WTC11 (cell line): ENCODE measurements at regions not wholly inside any gene's neighbourhood (a gene's known extent, or its start where the extent isn't known, plus 50 kb on each side); places are given as distances from the start of the nearest gene placed in this dataset.
"Not testable (repeated sequence)": the region's sequence is repeated elsewhere in the genome, so short reads cannot be mapped to it uniquely, and the experiment has no call there.

Experiments
- ATAC-seq: fragments of 200-7000 bp; cut with Tn5 transposase; 2 replicates; pipeline ENCODE4 v1.10.0; 2021; ENCODE audit warnings: mild to moderate bottlenecking, moderate library complexity
- CTCF ChIA-PET: fragments of 300-600 bp; sonication (Branson Sonifier 250); formaldehyde crosslinking; loops from one replicate; lab custom pipeline; 2021; ENCODE audit warnings: antibody characterized with exemption; lab: Charles Lee
- POLR2A ChIA-PET: fragments of 350-600 bp; sonication (Branson Sonifier 250); formaldehyde crosslinking; loops from one replicate; lab custom pipeline; 2021; ENCODE audit warnings: antibody characterized with exemption; lab: Charles Lee
- DNase-seq: peaks from one replicate; pipeline ENCODE4 v3.0.0; 2021; ENCODE audit warnings: low spot score
- H3K27ac Mint-ChIP-seq: 2 replicates; pipeline ENCODE4 v1.8.0; 2021; ENCODE audit warnings: mixed read lengths
- H3K27me3 Mint-ChIP-seq: 2 replicates; pipeline ENCODE4 v1.8.0; 2021; ENCODE audit warnings: low read depth, mild to moderate bottlenecking, moderate library complexity, mixed read lengths
- H3K36me3 Mint-ChIP-seq: 2 replicates; pipeline ENCODE4 v1.8.0; 2021; ENCODE audit warnings: mixed read lengths
- H3K4me1 Mint-ChIP-seq: 2 replicates; pipeline ENCODE4 v1.8.0; 2022; ENCODE audit warnings: mixed read lengths
- H3K4me3 Mint-ChIP-seq: 2 replicates; pipeline ENCODE4 v1.8.0; 2021; ENCODE audit warnings: mild to moderate bottlenecking, moderate library complexity, mixed read lengths
- H3K9me3 Mint-ChIP-seq: 2 replicates; pipeline ENCODE4 v1.8.0; 2021; ENCODE audit warnings: mixed read lengths
- EMX1 ChIP-seq: fragments of 250-450 bp; sonication (Bioruptor Pico); IDR thresholded peaks from 2 replicates; pipeline ENCODE4 v1.8.0; 2021; ENCODE audit warnings: mild to moderate bottlenecking
- GRHL2 ChIP-seq: fragments of 250-450 bp; sonication (Bioruptor Pico); IDR thresholded peaks from 2 replicates; pipeline ENCODE4 v1.8.0; 2022; ENCODE audit warnings: mild to moderate bottlenecking, moderate library complexity; ENCODE audit not compliant: insufficient replicate concordance, severe bottlenecking
- HMGA2 ChIP-seq: fragments of 250-450 bp; sonication (Bioruptor Pico); IDR thresholded peaks from 2 replicates; pipeline ENCODE4 v1.4.0; 2021; ENCODE audit warnings: mild to moderate bottlenecking, moderate library complexity
- MYBL2 ChIP-seq: sonication (generic); formaldehyde crosslinking; IDR thresholded peaks from 2 replicates; pipeline ENCODE4 v1.8.1; 2023; ENCODE audit warnings: mild to moderate bottlenecking, moderate library complexity, missing genetic modification reagents
- NFE2L1 ChIP-seq: sonication (generic); formaldehyde crosslinking; IDR thresholded peaks from 2 replicates; pipeline ENCODE4 v1.8.1; 2023; ENCODE audit warnings: missing genetic modification reagents
- SMAD3 ChIP-seq: sonication (generic); formaldehyde crosslinking; IDR thresholded peaks from 2 replicates; pipeline ENCODE4 v1.8.0; 2022; ENCODE audit warnings: missing genetic modification reagents, mild to moderate bottlenecking, borderline replicate concordance
- SMAD4 ChIP-seq: sonication (generic); formaldehyde crosslinking; IDR thresholded peaks from 2 replicates; pipeline ENCODE4 v1.8.0; 2022; ENCODE audit warnings: mild to moderate bottlenecking, missing genetic modification reagents
- ZBTB21 ChIP-seq: sonication (generic); formaldehyde crosslinking; IDR thresholded peaks from 2 replicates; pipeline ENCODE4 v1.8.1; 2023; ENCODE audit warnings: mild to moderate bottlenecking, missing genetic modification reagents, borderline replicate concordance
- ZNF232 ChIP-seq: sonication (generic); formaldehyde crosslinking; IDR thresholded peaks from 2 replicates; pipeline ENCODE4 v1.8.0; 2022; ENCODE audit warnings: mild to moderate bottlenecking, missing genetic modification reagents
- ZNF423 ChIP-seq: fragments of 250-450 bp; sonication (Bioruptor Pico); IDR thresholded peaks from 2 replicates; pipeline ENCODE4 v2.1.2; 2022; ENCODE audit warnings: mild to moderate bottlenecking, moderate library complexity
- TF ChIP-seq, protein P1 (sequence below): fragments of 250-450 bp; sonication (Bioruptor Pico); conservative IDR thresholded peaks from 2 replicates; pipeline ENCODE4 v1.9.0; 2021; ENCODE audit warnings: mild to moderate bottlenecking
- TF ChIP-seq, protein P2 (sequence below): sonication (generic); formaldehyde crosslinking; IDR thresholded peaks from 2 replicates; pipeline ENCODE4 v1.8.0; 2023; ENCODE audit warnings: missing genetic modification reagents, mild to moderate bottlenecking, borderline replicate concordance
- TF ChIP-seq, protein P3 (sequence below): sonication (generic); formaldehyde crosslinking; IDR thresholded peaks from 2 replicates; pipeline ENCODE4 v1.8.0; 2022; ENCODE audit warnings: missing genetic modification reagents
- TF ChIP-seq, protein P4 (sequence below): sonication (generic); formaldehyde crosslinking; conservative IDR thresholded peaks from 2 replicates; pipeline ENCODE4 v1.8.1; 2022; ENCODE audit warnings: mild to moderate bottlenecking, missing genetic modification reagents
- TF ChIP-seq, protein P5 (sequence below): sonication (generic); formaldehyde crosslinking; IDR thresholded peaks from 2 replicates; pipeline ENCODE4 v1.8.1; 2023; ENCODE audit warnings: mild to moderate bottlenecking, missing genetic modification reagents

DNA sequence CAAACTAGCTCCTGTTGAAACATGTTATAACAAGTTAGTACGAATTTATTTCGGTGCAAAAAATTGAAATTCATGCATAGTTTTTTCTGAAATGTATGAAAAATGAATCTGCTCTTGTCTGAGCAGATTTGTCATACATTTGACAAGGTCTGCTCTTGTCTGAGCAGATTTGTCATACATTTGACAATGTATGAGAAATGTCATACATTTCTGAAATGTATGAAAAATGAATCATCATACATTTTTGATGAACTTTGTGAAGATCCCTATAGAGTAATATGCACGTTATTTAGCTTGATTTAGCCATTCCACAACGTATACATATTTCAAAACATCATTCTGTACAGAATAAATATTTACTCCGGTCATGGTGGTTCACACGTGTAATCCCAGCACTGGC, 85.9 kb upstream of the PARP8 start:
- Mint-ChIP-seq H3K27ac (no peak overlapping the region), H3K36me3 (no peaks in the 10 kb centered on the region), H3K27me3 (no peaks in the 10 kb centered on the region), H3K4me3 (no peak overlapping the region), H3K4me1 (peaks cover 16% of the 10 kb centered on the region), H3K9me3 (peaks cover 12% of the 10 kb centered on the region)
- CTCF ChIA-PET: no interaction called here
- POLR2A ChIA-PET: no interaction called here
- ATAC-seq (no peak), DNase-seq (no peak)
- TF ChIP-seq EMX1 (CRISPR knock-in tag): no peak
- TF ChIP-seq ZNF232 (CRISPR knock-in tag): no peak
- TF ChIP-seq GRHL2 (CRISPR knock-in tag): no peak
- no peak for TF ChIP-seq HMGA2 (CRISPR knock-in tag)
- no peak for TF ChIP-seq ZBTB21 (CRISPR knock-in tag)
- TF ChIP-seq, protein P1, sequence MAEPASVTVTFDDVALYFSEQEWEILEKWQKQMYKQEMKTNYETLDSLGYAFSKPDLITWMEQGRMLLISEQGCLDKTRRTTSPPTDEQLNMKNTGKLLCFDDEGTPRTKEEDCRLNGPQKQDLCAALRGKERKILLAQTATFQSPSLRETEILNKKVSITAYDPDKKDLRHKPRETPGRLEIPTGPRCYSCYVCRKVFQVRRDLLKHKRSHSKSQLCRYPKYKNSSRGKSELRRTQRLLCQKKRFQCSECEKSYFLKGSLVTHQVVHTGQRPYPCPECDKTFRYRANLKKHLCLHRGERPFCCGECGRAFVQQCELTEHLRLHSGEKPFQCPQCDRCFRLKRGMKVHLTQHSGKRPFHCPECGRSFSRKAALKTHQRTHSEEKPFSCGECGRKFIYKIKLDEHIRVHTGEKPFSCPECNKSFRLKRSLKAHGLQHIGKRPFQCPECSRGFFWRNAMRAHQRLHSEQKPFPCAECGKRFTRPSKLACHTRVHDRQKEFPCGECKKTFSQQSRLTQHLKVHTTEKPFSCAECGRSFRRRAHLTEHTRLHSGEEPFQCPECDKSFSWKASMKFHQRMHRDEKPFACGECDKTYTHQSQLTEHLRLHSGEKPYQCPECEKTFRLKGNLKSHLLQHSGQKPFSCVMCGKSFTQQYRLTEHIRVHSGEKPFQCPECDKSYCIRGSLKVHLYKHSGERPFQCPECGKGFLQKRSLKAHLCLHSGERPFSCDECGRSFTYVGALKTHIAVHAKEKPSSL (CRISPR knock-in tag): no peak
- TF ChIP-seq, protein P2, sequence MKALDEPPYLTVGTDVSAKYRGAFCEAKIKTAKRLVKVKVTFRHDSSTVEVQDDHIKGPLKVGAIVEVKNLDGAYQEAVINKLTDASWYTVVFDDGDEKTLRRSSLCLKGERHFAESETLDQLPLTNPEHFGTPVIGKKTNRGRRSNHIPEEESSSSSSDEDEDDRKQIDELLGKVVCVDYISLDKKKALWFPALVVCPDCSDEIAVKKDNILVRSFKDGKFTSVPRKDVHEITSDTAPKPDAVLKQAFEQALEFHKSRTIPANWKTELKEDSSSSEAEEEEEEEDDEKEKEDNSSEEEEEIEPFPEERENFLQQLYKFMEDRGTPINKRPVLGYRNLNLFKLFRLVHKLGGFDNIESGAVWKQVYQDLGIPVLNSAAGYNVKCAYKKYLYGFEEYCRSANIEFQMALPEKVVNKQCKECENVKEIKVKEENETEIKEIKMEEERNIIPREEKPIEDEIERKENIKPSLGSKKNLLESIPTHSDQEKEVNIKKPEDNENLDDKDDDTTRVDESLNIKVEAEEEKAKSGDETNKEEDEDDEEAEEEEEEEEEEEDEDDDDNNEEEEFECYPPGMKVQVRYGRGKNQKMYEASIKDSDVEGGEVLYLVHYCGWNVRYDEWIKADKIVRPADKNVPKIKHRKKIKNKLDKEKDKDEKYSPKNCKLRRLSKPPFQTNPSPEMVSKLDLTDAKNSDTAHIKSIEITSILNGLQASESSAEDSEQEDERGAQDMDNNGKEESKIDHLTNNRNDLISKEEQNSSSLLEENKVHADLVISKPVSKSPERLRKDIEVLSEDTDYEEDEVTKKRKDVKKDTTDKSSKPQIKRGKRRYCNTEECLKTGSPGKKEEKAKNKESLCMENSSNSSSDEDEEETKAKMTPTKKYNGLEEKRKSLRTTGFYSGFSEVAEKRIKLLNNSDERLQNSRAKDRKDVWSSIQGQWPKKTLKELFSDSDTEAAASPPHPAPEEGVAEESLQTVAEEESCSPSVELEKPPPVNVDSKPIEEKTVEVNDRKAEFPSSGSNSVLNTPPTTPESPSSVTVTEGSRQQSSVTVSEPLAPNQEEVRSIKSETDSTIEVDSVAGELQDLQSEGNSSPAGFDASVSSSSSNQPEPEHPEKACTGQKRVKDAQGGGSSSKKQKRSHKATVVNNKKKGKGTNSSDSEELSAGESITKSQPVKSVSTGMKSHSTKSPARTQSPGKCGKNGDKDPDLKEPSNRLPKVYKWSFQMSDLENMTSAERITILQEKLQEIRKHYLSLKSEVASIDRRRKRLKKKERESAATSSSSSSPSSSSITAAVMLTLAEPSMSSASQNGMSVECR (CRISPR knock-in tag): no peak
- no peak for TF ChIP-seq MYBL2 (CRISPR knock-in tag)
- TF ChIP-seq NFE2L1: no peak
- TF ChIP-seq, protein P3, sequence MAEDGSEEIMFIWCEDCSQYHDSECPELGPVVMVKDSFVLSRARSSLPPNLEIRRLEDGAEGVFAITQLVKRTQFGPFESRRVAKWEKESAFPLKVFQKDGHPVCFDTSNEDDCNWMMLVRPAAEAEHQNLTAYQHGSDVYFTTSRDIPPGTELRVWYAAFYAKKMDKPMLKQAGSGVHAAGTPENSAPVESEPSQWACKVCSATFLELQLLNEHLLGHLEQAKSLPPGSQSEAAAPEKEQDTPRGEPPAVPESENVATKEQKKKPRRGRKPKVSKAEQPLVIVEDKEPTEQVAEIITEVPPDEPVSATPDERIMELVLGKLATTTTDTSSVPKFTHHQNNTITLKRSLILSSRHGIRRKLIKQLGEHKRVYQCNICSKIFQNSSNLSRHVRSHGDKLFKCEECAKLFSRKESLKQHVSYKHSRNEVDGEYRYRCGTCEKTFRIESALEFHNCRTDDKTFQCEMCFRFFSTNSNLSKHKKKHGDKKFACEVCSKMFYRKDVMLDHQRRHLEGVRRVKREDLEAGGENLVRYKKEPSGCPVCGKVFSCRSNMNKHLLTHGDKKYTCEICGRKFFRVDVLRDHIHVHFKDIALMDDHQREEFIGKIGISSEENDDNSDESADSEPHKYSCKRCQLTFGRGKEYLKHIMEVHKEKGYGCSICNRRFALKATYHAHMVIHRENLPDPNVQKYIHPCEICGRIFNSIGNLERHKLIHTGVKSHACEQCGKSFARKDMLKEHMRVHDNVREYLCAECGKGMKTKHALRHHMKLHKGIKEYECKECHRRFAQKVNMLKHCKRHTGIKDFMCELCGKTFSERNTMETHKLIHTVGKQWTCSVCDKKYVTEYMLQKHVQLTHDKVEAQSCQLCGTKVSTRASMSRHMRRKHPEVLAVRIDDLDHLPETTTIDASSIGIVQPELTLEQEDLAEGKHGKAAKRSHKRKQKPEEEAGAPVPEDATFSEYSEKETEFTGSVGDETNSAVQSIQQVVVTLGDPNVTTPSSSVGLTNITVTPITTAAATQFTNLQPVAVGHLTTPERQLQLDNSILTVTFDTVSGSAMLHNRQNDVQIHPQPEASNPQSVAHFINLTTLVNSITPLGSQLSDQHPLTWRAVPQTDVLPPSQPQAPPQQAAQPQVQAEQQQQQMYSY: no peak

DNA sequence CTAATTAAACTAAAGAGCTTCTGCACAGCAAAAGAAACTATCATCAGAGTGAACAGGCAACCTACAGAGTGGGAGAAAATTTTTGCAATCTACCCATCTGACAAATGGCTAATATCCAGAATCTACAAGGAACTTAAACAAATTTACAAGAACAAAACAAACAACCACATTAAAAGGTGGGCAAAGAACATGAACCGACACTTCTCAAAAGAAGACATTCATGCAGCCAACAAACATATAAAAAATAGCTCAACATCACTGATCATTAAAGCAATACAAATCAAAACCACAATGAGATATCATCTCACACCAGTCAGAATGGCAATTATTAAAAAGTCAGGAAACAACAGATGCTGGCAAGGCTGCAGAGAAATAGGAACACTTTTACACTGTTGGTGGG, 84.6 kb upstream of the PARP8 start:
- H3K4me3 Mint-ChIP-seq, CTCF ChIA-PET, ATAC-seq, DNase-seq, POLR2A ChIA-PET, H3K27ac Mint-ChIP-seq, H3K36me3 Mint-ChIP-seq, H3K27me3 Mint-ChIP-seq: not testable (repeated sequence)
- Mint-ChIP-seq H3K4me1 (peaks cover 24% of the 10 kb centered on the region), H3K9me3 (peaks cover 12% of the 10 kb centered on the region)

DNA sequence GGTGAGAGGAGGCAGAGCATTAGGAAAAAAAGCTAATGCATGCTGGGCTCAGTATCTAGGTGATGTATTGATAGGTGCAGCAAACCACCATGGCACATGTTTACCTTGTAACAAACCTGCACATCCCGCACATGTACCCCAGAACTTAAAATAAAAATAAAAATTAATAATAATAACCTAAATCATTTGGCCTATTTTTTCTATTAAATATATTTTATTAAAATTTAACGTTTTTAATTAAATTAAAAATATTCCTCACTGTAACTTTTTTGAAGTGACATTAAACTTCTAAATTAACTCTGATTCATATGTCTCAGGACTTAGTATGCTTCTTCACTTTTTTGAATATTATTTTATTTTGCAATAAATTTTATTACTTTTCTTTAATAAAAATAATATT, 83.7 kb upstream of the PARP8 start:
- no peak overlapping the region for H3K4me3 Mint-ChIP-seq
- peaks cover 24% of the 10 kb centered on the region for H3K4me1 Mint-ChIP-seq
- TF ChIP-seq SMAD4 (CRISPR knock-in tag) (no peak), HMGA2 (CRISPR knock-in tag) (peak; percentile 91), SMAD3 (no peak), ZNF423 (CRISPR knock-in tag) (no peak)
- TF ChIP-seq, protein P4, sequence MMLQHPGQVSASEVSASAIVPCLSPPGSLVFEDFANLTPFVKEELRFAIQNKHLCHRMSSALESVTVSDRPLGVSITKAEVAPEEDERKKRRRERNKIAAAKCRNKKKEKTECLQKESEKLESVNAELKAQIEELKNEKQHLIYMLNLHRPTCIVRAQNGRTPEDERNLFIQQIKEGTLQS: no peak
- TF ChIP-seq, protein P5, sequence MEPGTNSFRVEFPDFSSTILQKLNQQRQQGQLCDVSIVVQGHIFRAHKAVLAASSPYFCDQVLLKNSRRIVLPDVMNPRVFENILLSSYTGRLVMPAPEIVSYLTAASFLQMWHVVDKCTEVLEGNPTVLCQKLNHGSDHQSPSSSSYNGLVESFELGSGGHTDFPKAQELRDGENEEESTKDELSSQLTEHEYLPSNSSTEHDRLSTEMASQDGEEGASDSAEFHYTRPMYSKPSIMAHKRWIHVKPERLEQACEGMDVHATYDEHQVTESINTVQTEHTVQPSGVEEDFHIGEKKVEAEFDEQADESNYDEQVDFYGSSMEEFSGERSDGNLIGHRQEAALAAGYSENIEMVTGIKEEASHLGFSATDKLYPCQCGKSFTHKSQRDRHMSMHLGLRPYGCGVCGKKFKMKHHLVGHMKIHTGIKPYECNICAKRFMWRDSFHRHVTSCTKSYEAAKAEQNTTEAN (CRISPR knock-in tag): no peak
- DNase-seq (no peak), ATAC-seq (no peak)
- peaks cover 12% of the 10 kb centered on the region for H3K9me3 Mint-ChIP-seq
- POLR2A ChIA-PET: no interaction called here
- H3K27ac Mint-ChIP-seq: no peak overlapping the region
- CTCF ChIA-PET: no interaction called here
- H3K27me3 Mint-ChIP-seq: no peaks in the 10 kb centered on the region
- H3K36me3 Mint-ChIP-seq: no peaks in the 10 kb centered on the region
